AG04450 (cell line): ENCODE measurements at regions not wholly inside any gene's neighbourhood (a gene's known extent, or its start where the extent isn't known, plus 50 kb on each side); places are given as distances from the start of the nearest gene placed in this dataset.

ENCODE experiments used
- CTCF ChIA-PET: fragments of 300-600, 350-600 bp; formaldehyde crosslinking; extraction: SDS; loops from one replicate; lab custom pipeline; 2022; ENCODE audit warnings: antibody characterized with exemption, inconsistent platforms; lab: Charles Lee
- POLR2A ChIA-PET: fragments of 350-600 bp; formaldehyde crosslinking; extraction: SDS; loops from one replicate; lab custom pipeline; 2021; ENCODE audit warnings: antibody characterized with exemption, inconsistent platforms; lab: Yijun Ruan, JAX
- DNase-seq: peaks from one replicate; pipeline ENCODE4 v3.0.0-alpha.2; 2011; ENCODE audit warnings: low read depth, low spot score
- H3K27ac ChIP-seq: one replicate; pipeline ENCODE4 v1.5.1; 2012; ENCODE audit warnings: low read depth, low read length, control low read depth
- H3K27me3 ChIP-seq: one replicate; pipeline ENCODE4 v1.6.0; 2012; ENCODE audit warnings: low read length; ENCODE audit not compliant: control insufficient read depth, insufficient read depth
- H3K4me3 ChIP-seq: 2 replicates; pipeline ENCODE4 v1.5.1; 2011; ENCODE audit warnings: mild to moderate bottlenecking, low read depth, low read length, control low read depth
- H3K9me3 ChIP-seq: 2 replicates; pipeline ENCODE4 v1.5.1; 2012; ENCODE audit warnings: low read length; ENCODE audit not compliant: control insufficient read depth, insufficient read depth
- TF ChIP-seq, protein P1 (sequence below): IDR thresholded peaks from 2 replicates; pipeline ENCODE4 v1.5.1; 2011; ENCODE audit warnings: low read depth, low read length, control low read depth, inconsistent platforms

DNA sequence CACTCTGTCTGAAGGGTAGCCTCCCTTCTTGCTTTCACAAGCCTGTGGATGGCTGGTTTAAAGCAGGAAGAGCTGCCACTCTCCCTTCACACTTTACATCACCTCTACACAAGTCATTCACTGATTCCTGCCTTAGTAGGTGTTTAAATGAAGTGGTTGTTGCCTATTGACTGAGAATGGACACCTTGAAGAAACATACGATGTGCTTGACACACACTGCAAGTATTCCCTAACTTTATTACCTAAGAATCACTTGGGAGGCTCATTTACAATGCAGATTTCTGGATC is 230.5 kb downstream of the PIK3R1 start:
- TF ChIP-seq, protein P1, sequence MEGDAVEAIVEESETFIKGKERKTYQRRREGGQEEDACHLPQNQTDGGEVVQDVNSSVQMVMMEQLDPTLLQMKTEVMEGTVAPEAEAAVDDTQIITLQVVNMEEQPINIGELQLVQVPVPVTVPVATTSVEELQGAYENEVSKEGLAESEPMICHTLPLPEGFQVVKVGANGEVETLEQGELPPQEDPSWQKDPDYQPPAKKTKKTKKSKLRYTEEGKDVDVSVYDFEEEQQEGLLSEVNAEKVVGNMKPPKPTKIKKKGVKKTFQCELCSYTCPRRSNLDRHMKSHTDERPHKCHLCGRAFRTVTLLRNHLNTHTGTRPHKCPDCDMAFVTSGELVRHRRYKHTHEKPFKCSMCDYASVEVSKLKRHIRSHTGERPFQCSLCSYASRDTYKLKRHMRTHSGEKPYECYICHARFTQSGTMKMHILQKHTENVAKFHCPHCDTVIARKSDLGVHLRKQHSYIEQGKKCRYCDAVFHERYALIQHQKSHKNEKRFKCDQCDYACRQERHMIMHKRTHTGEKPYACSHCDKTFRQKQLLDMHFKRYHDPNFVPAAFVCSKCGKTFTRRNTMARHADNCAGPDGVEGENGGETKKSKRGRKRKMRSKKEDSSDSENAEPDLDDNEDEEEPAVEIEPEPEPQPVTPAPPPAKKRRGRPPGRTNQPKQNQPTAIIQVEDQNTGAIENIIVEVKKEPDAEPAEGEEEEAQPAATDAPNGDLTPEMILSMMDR, result no peak

DNA sequence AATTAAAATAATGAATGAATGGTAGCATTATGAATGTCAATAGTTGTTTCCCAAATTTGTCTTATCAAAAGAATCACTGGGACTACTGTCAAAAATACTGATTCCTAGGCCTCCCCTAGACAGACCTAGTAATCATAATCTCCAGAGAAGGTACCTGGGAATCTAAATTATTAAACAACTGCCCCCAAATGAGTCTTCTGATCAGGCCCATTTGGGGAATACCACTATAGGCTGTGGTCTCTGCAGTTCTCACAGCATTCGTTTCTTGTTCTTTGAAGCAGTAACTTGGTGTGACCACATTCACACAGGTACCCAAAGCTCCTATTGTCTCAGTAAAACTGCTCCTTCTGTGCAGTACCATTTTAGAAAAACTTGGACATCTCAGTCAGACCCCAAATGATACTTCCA is 230.9 kb downstream of the PIK3R1 start:
- TF ChIP-seq, protein P1, result no peak
- CTCF ChIA-PET, result interaction anchor here (1.1 kb wide), 1 partner anchor 14 kb away, joined by 5 read pairs; no protein-coding TSS in a partner anchor
- Histone ChIP-seq H3K9me3 (no peaks in the 10 kb centered on the region), H3K4me3 (no peak overlapping the region), H3K27ac (no peak overlapping the region), H3K27me3 (no peaks in the 10 kb centered on the region)
- POLR2A ChIA-PET, result no interaction called here
- DNase-seq, result no peak

More for the DNA sequence above, 230.5 kb downstream of the PIK3R1 start:
- H3K27ac ChIP-seq, result no peak overlapping the region
- H3K9me3 ChIP-seq, result no peaks in the 10 kb centered on the region
- CTCF ChIA-PET, result no interaction called here
- no peak overlapping the region for H3K4me3 ChIP-seq
- no peaks in the 10 kb centered on the region for H3K27me3 ChIP-seq
- POLR2A ChIA-PET, result no interaction called here
- DNase-seq, result no peak

DNA sequence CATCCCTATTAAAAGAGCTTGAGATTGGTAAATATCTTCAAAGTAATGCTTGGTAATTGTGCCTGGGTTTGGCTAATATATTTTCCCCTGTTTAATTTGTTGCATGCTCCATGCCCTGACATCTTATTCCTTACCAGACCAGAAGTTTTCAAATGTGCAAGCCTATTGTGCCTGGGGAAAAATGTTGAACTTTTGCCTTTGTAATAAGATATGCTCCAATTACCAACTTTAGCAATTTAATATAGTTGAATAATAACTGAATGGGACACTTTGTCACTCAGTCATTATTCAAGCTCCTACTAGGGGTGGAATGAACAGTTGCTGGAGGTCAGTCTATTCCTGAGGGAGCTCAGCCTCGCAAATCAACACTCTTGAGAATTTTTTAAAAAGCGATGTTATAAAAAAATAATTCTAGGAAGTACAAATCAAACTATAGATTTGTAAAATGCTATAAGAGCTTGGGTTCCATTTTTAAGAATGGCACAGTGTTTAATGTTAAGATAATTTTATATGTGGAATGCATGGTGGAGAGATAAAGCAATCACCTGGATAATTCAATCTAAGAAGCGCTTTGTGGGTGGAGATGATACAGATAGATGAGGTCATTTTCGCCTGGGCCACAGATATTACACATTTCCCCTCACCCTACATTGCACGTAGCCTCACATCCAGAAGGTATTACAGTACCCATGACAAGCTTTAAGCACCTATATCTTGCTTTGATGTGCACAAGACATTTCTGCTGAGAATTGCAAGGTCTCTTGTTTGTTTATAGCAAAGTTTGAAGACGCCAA is 231.8 kb downstream of the PIK3R1 start:
- Histone ChIP-seq H3K4me3 (no peak overlapping the region), H3K27ac (no peak overlapping the region), H3K9me3 (no peaks in the 10 kb centered on the region), H3K27me3 (no peaks in the 10 kb centered on the region)
- no peak for DNase-seq
- CTCF ChIA-PET, result interaction anchor here (1.1 to 2.0 kb wide), 2 partner anchors 13 to 160 kb away, joined by 5 read pairs; no protein-coding TSS in a partner anchor
- POLR2A ChIA-PET, result no interaction called here
- TF ChIP-seq, protein P1, result no peak

DNA sequence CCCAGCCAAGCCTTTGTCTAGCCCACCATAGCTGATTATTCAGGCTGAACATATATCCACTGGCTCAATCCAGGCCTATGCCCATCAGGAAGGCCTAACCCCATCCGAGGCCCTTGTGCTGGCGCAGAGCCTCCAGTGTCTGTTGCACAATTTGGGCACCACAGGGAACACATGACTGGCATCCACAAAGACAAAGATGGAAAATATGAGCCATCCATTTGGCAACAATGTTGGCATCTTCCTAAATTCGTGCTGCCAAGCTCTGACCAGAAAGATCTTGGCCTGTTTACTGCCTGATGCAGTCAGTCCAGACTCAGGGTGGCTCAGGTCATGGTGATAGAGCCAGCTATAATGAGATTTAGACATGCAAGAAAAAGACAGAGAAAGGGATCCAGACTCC is 233.8 kb downstream of the PIK3R1 start:
- Histone ChIP-seq H3K27me3 (no peaks in the 10 kb centered on the region), H3K27ac (no peak overlapping the region), H3K4me3 (no peak overlapping the region), H3K9me3 (no peaks in the 10 kb centered on the region)
- no peak for DNase-seq
- TF ChIP-seq, protein P1, result no peak
- POLR2A ChIA-PET, result no interaction called here
- CTCF ChIA-PET, result interaction anchor here (2.0 kb wide), 1 partner anchor 163 kb away, joined by 5 read pairs; no protein-coding TSS in a partner anchor

DNA sequence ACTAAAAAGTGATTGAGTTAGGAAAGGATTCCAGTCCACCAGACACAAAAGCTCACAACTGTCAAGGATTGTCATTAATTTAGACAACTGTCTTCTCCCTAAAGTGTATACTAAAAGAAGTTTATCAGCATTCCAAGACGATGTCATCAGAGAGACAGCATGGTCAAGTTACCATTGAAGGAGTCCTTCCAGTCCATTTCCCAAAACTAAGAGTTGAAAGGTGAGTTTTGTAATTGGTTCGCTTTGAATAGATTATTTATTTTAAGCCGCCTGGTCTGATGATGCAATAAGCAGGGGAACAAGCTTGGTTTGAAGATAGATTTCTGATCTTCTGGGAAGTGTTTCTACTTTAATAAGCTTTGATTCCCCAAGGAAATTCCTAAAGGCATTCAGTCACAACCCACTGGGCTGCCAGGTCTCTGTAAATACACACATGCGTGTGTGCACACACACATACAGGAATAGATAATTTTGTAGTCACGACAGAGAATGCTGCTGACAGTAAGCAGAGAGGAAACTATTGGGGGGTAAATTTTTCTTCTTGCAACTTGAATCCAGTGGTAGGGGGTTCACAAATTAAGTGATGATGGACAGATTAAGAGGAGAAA is 234.8 kb downstream of the PIK3R1 start:
- Histone ChIP-seq H3K9me3 (no peaks in the 10 kb centered on the region), H3K27ac (peak overlapping the region; percentile 73), H3K27me3 (no peaks in the 10 kb centered on the region), H3K4me3 (no peak overlapping the region)
- ChIA-PET POLR2A (interaction anchor here (0.7 to 1.1 kb wide), 2 partner anchors 34 to 122 kb away, joined by 3 read pairs; no protein-coding TSS in a partner anchor), CTCF (interaction anchor here (0.9 kb wide), 1 partner anchor 12 kb away, joined by 3 read pairs; no protein-coding TSS in a partner anchor)
- TF ChIP-seq, protein P1, result no peak
- peak; percentile 60 for DNase-seq
